Calu3 (cell line): ENCODE measurements at regions not wholly inside any gene's neighbourhood (a gene's known extent, or its start where the extent isn't known, plus 50 kb on each side); places are given as distances from the start of the nearest gene placed in this dataset.
A peak's percentile ranks its signal among the peaks of the same experiment; 100 is the strongest.
"Not testable (repeated sequence)": the region's sequence is repeated elsewhere in the genome, so short reads cannot be mapped to it uniquely, and the experiment has no call there.

Experiments used
- BruUV-seq: library from RNA; stranded (reverse); fragments of 400-500 nt; replicated peaks from 2 replicates; lab custom pipeline; 2021; lab: Mats Ljungman, UMichigan
- CTCF ChIA-PET: fragments of 300-600 bp; sonication (Branson Sonifier 250); formaldehyde crosslinking; loops from one replicate; lab custom pipeline; 2022; ENCODE audit warnings: antibody characterized with exemption; lab: Charles Lee
- DNase-seq: peaks from one replicate; pipeline ENCODE4 v3.0.0; 2022
- H3K27ac Mint-ChIP-seq: one replicate; pipeline ENCODE4 v1.8.0; 2022; ENCODE audit warnings: mixed read lengths; ENCODE audit not compliant: unreplicated experiment
- H3K27me3 Mint-ChIP-seq: one replicate; pipeline ENCODE4 v1.8.0; 2022; ENCODE audit warnings: mixed read lengths; ENCODE audit not compliant: unreplicated experiment
- H3K36me3 Mint-ChIP-seq: one replicate; pipeline ENCODE4 v1.8.0; 2022; ENCODE audit warnings: mild to moderate bottlenecking, moderate library complexity, mixed read lengths; ENCODE audit not compliant: insufficient read depth, unreplicated experiment
- H3K4me1 Mint-ChIP-seq: one replicate; pipeline ENCODE4 v1.8.0; 2022; ENCODE audit warnings: mild to moderate bottlenecking, low read depth, mixed read lengths; ENCODE audit not compliant: unreplicated experiment
- H3K4me3 Mint-ChIP-seq: one replicate; pipeline ENCODE4 v1.8.0; 2022; ENCODE audit warnings: mild to moderate bottlenecking, low read depth, moderate library complexity, mixed read lengths; ENCODE audit not compliant: unreplicated experiment
- H3K9me3 Mint-ChIP-seq: one replicate; pipeline ENCODE4 v1.8.0; 2022; ENCODE audit warnings: low read depth, mixed read lengths; ENCODE audit not compliant: unreplicated experiment
- intact Hi-C: fragments of 100-400 bp; cut with micrococcal nuclease; formaldehyde crosslinking; loops from one replicate; pipeline ENCODE4 v1.10.0; 2022; ENCODE audit not compliant: unreplicated experiment
- TF ChIP-seq, protein P1 (sequence below): fragments of 200-600 bp; IDR thresholded peaks from one replicate; pipeline ENCODE4 v1.8.0; 2022; ENCODE audit warnings: antibody characterized with exemption; ENCODE audit not compliant: unreplicated experiment

DNA sequence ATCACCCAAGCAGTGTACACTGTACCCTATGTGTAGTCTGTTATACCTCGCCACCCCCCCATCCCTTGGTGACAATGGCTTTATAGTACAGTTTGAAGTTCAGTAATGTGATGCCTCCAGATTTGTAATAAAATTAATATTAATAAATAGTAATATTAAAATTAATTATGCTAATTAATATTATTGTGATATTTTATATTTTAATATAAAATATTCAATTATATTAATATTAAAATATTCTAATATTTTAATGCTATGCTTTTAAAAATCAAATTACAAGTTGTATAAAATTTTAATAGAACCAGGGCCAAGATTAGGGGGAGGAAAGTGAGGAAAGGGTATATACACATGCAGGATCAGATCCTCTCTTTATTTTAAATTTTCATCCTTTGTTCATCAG lies 147.7 kb upstream of the MAP3K1 start:
- intact Hi-C loops = no loop called here
- CTCF ChIA-PET = interaction anchor here (1.1 kb wide), 1 partner anchor 256 kb away, joined by 3 read pairs; no protein-coding TSS in a partner anchor
- no TSS peak for BruUV-seq
- Mint-ChIP-seq H3K36me3 (no peaks in the 10 kb centered on the region), H3K9me3 (peaks cover 2% of the 10 kb centered on the region), H3K4me3 (no peak overlapping the region), H3K4me1 (peaks cover 59% of the 10 kb centered on the region), H3K27ac (no peak overlapping the region), H3K27me3 (no peaks in the 10 kb centered on the region)
- TF ChIP-seq, protein P1, sequence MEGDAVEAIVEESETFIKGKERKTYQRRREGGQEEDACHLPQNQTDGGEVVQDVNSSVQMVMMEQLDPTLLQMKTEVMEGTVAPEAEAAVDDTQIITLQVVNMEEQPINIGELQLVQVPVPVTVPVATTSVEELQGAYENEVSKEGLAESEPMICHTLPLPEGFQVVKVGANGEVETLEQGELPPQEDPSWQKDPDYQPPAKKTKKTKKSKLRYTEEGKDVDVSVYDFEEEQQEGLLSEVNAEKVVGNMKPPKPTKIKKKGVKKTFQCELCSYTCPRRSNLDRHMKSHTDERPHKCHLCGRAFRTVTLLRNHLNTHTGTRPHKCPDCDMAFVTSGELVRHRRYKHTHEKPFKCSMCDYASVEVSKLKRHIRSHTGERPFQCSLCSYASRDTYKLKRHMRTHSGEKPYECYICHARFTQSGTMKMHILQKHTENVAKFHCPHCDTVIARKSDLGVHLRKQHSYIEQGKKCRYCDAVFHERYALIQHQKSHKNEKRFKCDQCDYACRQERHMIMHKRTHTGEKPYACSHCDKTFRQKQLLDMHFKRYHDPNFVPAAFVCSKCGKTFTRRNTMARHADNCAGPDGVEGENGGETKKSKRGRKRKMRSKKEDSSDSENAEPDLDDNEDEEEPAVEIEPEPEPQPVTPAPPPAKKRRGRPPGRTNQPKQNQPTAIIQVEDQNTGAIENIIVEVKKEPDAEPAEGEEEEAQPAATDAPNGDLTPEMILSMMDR = no peak
- DNase-seq = no peak

DNA sequence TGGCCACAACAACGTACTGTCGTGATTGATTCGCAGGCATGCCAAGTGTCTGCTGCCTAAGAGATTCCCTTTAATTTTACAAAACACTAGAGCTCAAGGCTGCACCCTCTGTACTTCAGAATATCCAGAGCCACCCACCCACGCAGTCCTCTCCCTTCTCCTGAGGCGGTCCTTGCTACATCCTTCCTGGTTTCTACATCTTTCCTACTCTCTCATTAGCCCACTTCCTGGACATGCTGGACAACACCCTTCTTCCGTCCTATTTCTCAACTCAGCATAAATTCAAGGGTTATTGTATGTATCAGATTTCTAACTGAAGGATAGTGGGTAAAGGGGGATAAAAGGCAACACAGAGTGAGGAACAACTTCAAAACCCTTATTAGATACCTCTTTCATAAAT lies 148.4 kb upstream of the MAP3K1 start:
- H3K27ac Mint-ChIP-seq = no peak overlapping the region
- CTCF ChIA-PET = interaction anchor here (1.1 kb wide), 1 partner anchor 255 kb away, joined by 3 read pairs; no protein-coding TSS in a partner anchor
- no TSS peak for BruUV-seq
- H3K27me3 Mint-ChIP-seq = no peaks in the 10 kb centered on the region
- no peak overlapping the region for H3K4me3 Mint-ChIP-seq
- no peak for DNase-seq
- peaks cover 2% of the 10 kb centered on the region for H3K9me3 Mint-ChIP-seq
- TF ChIP-seq, protein P1 = no peak
- H3K36me3 Mint-ChIP-seq = no peaks in the 10 kb centered on the region
- peaks cover 63% of the 10 kb centered on the region for H3K4me1 Mint-ChIP-seq
- intact Hi-C loops = no loop called here

DNA sequence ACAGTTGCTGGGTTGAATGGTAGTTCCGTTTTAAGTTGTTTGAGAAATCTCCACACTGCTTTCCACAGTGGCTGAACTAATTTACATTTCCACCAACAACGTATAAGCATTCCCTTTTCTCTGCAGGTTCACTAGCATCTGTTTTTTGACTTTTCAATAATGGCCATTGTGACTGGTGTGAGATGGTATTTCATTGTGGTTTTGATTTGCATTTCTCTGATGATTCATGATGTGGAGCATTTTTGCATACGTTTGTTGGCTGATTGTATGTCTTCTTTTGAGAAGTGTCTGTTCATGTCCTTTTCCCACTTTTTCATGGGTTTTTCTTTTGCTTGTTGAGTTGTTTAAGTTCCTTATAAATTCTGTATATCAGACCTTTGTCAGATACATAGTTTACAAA lies 150.2 kb upstream of the MAP3K1 start:
- Mint-ChIP-seq H3K27ac (peak overlapping the region; percentile 32), H3K4me1 (peaks cover 51% of the 10 kb centered on the region)
- BruUV-seq, CTCF ChIA-PET, H3K36me3 Mint-ChIP-seq, H3K9me3 Mint-ChIP-seq, H3K27me3 Mint-ChIP-seq, H3K4me3 Mint-ChIP-seq, DNase-seq, intact Hi-C loops: not testable (repeated sequence)

DNA sequence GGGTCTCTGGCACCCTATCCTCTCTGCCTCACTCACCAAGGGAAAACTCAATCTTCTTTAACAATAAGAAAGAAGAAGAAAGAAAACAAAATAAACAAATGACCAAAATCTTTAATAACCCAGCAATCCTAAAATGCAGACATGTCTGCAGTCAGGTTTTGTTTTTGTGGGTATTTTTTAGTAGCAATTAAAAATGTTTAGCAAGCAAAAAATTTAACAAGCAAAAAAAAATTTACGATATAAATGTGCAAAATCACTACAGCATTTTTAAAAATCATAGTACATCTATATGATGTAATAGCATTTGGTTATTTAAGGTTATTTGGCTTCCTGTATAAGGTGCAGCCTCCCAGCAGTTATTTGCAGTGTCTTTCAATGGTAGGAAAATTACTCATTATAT lies 151.3 kb upstream of the MAP3K1 start:
- intact Hi-C loops = no loop called here
- TF ChIP-seq, protein P1 = no peak
- CTCF ChIA-PET = no interaction called here
- Mint-ChIP-seq H3K27ac (no peak overlapping the region), H3K4me3 (no peak overlapping the region), H3K27me3 (no peaks in the 10 kb centered on the region), H3K9me3 (peaks cover 2% of the 10 kb centered on the region), H3K4me1 (peaks cover 50% of the 10 kb centered on the region), H3K36me3 (no peaks in the 10 kb centered on the region)
- BruUV-seq = no TSS peak
- no peak for DNase-seq

DNA sequence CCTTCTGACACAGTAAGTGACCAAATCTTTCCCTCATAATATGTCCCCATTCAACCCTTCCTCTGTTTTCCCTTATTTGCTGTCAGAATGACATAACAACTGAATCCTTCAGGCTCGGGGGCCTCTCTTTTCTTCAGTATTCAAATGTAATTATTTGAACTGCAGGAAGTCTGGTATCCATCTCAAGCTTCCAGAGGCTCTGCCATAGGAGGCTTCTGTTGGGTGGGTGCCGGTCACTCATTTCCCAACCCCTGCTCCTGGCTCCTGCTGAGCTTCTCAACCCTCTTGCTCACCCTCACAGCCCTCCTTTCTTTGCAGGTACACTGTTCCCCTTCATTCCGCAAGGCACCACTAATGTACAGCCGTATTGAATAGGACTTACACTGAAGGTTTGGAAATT lies 151.8 kb upstream of the MAP3K1 start:
- no peak overlapping the region for H3K27ac Mint-ChIP-seq

More for the DNA sequence above, 151.8 kb upstream of the MAP3K1 start:
- BruUV-seq = no TSS peak
- intact Hi-C loops = no loop called here
- Mint-ChIP-seq H3K27me3 (no peaks in the 10 kb centered on the region), H3K9me3 (peaks cover 2% of the 10 kb centered on the region), H3K36me3 (peaks cover 3% of the 10 kb centered on the region), H3K4me1 (peaks cover 50% of the 10 kb centered on the region), H3K4me3 (no peak overlapping the region)
- DNase-seq = no peak
- TF ChIP-seq, protein P1 = no peak
- CTCF ChIA-PET = no interaction called here
